ENCODE measurements at regions not wholly inside any gene's neighbourhood (a gene's known extent, or its start where the extent isn't known, plus 50 kb on each side); places are given as distances from the start of the nearest gene placed in this dataset.
"Not testable (repeated sequence)": the region's sequence is repeated elsewhere in the genome, so short reads cannot be mapped to it uniquely, and the experiment has no call there.

GRCh38 chr1:96464522-96464921, 257.1 kb upstream of the PTBP2 start:
- TF ChIP-seq EP300 (IDR thresholded peaks at IDR 0.05): no peak
- no peak for TF ChIP-seq POLR2A (IDR thresholded peaks at IDR 0.05)
- TF ChIP-seq CTCF (IDR thresholded peaks at IDR 0.05): no peak
- Histone ChIP-seq H3K27me3 (no peaks in the 10 kb centered on the region), H3K4me3 (no peak overlapping the region), H3K27ac (no peak overlapping the region), H3K9me3 (no peaks in the 10 kb centered on the region), H3K4me1 (ENCODE audit: insufficient read depth) (no peaks in the 10 kb centered on the region), H3K36me3 (no peaks in the 10 kb centered on the region)
- intact Hi-C loops (cut with DNase I): no loop called here
- WGBS, 3 donors: 76 to 83% (median 81%) methylated on average over 5 of the region's 5 CpGs
- DNase-seq: no peak

GRCh38 chr1:96464991-96465390, 256.6 kb upstream of the PTBP2 start:
- Histone ChIP-seq H3K4me1 (ENCODE audit: insufficient read depth) (no peaks in the 10 kb centered on the region), H3K4me3 (no peak overlapping the region), H3K9me3 (no peaks in the 10 kb centered on the region), H3K27ac (no peak overlapping the region), H3K36me3 (no peaks in the 10 kb centered on the region), H3K27me3 (no peaks in the 10 kb centered on the region)
- intact Hi-C loops (cut with DNase I): no loop called here
- 90 to 95% (median 92%) methylated on average over 3 of the region's 3 CpGs for WGBS, 3 donors
- no peak for DNase-seq
- TF ChIP-seq EP300 (IDR thresholded peaks at IDR 0.05) (no peak), CTCF (IDR thresholded peaks at IDR 0.05) (no peak), POLR2A (IDR thresholded peaks at IDR 0.05) (no peak)

- no peaks in the 10 kb centered on the region for H3K27me3 ChIP-seq
- no peak overlapping the region for H3K27ac ChIP-seq
- TF ChIP-seq POLR2A (IDR thresholded peaks at IDR 0.05): no peak
- no peak for TF ChIP-seq CTCF (IDR thresholded peaks at IDR 0.05)
- TF ChIP-seq EP300 (IDR thresholded peaks at IDR 0.05): no peak
- intact Hi-C loops (cut with DNase I): no loop called here
- no peaks in the 10 kb centered on the region for H3K36me3 ChIP-seq
- no peaks in the 10 kb centered on the region for H3K9me3 ChIP-seq
- H3K4me1 ChIP-seq (ENCODE audit: insufficient read depth): no peaks in the 10 kb centered on the region
- no peak overlapping the region for H3K4me3 ChIP-seq
- 88 to 91% (median 90%) methylated on average over 8 of the region's 8 CpGs for WGBS, 3 donors
- no peak for DNase-seq
These were observed 256.1 kb upstream of the PTBP2 start for GRCh38 chr1:96465441-96465840.

- intact Hi-C loops (cut with DNase I): no loop called here
- H3K27ac ChIP-seq: no peak overlapping the region
- no peak overlapping the region for H3K4me3 ChIP-seq
- H3K27me3 ChIP-seq: no peaks in the 10 kb centered on the region
- H3K9me3 ChIP-seq: no peaks in the 10 kb centered on the region
- no peak for DNase-seq
- H3K36me3 ChIP-seq: no peaks in the 10 kb centered on the region
- 82 to 90% (median 88%) methylated on average over 1 of the region's 1 CpG for WGBS, 3 donors
- TF ChIP-seq CTCF (IDR thresholded peaks at IDR 0.05) (no peak), EP300 (IDR thresholded peaks at IDR 0.05) (no peak), POLR2A (IDR thresholded peaks at IDR 0.05) (no peak)
- no peaks in the 10 kb centered on the region for H3K4me1 ChIP-seq (ENCODE audit: insufficient read depth)
These were observed 254.7 kb upstream of the PTBP2 start for GRCh38 chr1:96466842-96467241.

GRCh38 chr1:96469726-96470125, 251.9 kb upstream of the PTBP2 start:
- intact Hi-C loops (cut with DNase I); H3K36me3 ChIP-seq; DNase-seq; H3K4me3 ChIP-seq; H3K27ac ChIP-seq; H3K9me3 ChIP-seq; H3K27me3 ChIP-seq; H3K4me1 ChIP-seq (ENCODE audit: insufficient read depth): not testable (repeated sequence)
- WGBS, 3 donors: 96 to 99% methylated on average over 14 to 24 of the region's 24 CpGs; no CpG with 5 or more reads in 1 of the 3 donors
